ENCODE measurements at regions not wholly inside any gene's neighbourhood (a gene's known extent, or its start where the extent isn't known, plus 50 kb on each side); places are given as distances from the start of the nearest gene placed in this dataset.

DNA sequence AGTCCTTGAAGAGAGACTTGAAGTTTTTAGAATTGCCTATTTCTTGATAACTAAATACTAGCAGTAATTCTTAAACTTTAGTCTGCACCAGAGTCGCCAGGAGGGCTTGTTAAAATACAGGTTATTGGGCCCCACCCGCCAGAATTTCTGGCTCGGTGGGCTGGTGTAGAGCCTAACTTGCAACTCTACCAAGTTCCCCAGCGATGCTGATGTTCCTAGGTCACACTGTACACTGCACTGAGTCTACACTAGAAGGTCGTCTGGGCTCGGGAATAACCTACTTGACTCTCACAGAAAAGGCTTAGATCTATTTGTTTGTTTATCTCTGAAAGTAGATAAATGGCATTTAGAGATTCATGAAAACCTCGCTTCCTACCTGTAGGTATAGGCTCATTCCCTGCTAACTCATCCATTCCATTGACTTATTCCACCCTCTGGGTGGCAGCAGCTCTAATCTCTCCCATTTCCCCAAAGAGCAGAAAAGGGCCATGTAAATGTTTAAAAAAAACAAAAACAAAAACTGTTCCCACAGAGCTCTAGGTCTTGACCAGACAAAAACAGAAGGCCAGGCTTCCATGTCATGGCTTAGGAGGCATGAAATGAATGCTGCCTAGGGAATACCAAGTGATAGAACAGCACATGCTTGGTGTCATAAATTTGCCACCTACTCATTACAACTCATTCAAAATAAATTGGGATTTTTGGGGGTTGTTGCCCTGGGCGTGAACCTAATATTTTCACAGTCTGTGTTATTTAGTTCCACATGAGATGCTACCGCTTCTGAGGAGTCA, 292.1 kb downstream of the ADGB start:
- TF ChIP-seq, protein P1, sequence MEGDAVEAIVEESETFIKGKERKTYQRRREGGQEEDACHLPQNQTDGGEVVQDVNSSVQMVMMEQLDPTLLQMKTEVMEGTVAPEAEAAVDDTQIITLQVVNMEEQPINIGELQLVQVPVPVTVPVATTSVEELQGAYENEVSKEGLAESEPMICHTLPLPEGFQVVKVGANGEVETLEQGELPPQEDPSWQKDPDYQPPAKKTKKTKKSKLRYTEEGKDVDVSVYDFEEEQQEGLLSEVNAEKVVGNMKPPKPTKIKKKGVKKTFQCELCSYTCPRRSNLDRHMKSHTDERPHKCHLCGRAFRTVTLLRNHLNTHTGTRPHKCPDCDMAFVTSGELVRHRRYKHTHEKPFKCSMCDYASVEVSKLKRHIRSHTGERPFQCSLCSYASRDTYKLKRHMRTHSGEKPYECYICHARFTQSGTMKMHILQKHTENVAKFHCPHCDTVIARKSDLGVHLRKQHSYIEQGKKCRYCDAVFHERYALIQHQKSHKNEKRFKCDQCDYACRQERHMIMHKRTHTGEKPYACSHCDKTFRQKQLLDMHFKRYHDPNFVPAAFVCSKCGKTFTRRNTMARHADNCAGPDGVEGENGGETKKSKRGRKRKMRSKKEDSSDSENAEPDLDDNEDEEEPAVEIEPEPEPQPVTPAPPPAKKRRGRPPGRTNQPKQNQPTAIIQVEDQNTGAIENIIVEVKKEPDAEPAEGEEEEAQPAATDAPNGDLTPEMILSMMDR (IDR thresholded peaks at IDR 0.05), result no peak
- TF ChIP-seq POLR2A (IDR thresholded peaks at IDR 0.05), result no peak
- DNase-seq, result no peak
- H3K27ac ChIP-seq, result no peak overlapping the region
- H3K4me1 ChIP-seq, result no peaks in the 10 kb centered on the region
- H3K4me3 ChIP-seq, result no peak overlapping the region
- intact Hi-C loops (cut with DNase I; ENCODE audit: low total_unique reads), result no loop called here
- H3K27me3 ChIP-seq, result no peaks in the 10 kb centered on the region
- 81 to 88% methylated on average over 9 of the region's 9 CpGs for WGBS, 2 donors
- H3K36me3 ChIP-seq (ENCODE audit: low read depth, missing control alignments), result no peaks in the 10 kb centered on the region
- no peaks in the 10 kb centered on the region for H3K9me3 ChIP-seq

DNA sequence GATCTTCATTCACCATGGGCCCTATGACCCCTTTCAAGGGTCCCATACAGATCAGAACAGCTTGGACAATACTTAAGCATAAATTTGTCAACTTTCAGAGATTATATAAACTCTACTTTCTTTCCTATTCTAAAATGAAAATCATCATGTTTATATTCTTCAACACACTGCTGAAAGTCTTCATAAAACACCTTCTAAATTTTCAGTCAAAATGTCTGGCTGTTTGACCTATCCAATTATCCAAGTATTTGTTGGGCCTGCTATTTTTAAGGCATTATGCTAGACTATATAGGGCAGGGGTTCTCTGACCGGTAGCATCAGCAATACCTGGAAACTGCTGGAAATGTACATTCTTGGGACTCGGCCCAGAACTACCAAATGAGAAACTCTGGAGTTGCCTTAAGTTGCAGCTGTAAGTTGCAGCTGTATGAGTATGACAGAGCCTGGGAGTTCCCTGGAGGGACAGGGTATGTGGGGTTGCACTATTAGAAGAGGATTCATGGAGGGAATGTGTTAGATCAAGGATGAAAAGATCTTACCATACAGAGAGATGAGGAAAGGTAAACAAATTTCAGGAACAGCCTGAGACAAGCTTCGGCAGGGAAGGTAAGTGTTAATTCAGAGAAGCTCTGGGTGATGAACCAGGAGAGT, 293.0 kb downstream of the ADGB start:
- no peak for TF ChIP-seq POLR2A (IDR thresholded peaks at IDR 0.05)
- TF ChIP-seq, protein P1 (IDR thresholded peaks at IDR 0.05), result no peak
- DNase-seq, result no peak
- H3K9me3 ChIP-seq, result no peaks in the 10 kb centered on the region
- H3K27ac ChIP-seq, result no peak overlapping the region
- intact Hi-C loops (cut with DNase I; ENCODE audit: low total_unique reads), result no loop called here
- WGBS, 2 donors, result 97 to 98% methylated on average over 3 of the region's 3 CpGs
- no peaks in the 10 kb centered on the region for H3K36me3 ChIP-seq (ENCODE audit: low read depth, missing control alignments)
- no peak overlapping the region for H3K4me3 ChIP-seq
- H3K4me1 ChIP-seq, result no peaks in the 10 kb centered on the region
- no peaks in the 10 kb centered on the region for H3K27me3 ChIP-seq

DNA sequence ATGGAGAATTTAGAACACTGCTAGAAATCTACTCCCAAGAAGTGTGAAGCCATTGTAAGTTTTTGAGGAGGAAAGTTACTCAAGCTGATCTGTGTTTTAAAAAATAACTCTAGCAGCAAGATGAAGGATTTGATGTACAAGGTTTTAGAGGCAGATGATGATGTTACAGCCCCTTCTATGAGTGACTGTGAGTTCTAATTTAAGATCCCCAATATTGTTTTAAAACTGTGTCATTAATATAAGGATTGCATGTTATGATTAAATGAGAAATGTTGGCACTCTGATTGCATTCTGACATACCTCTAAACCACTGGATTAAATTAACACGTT, 293.5 kb downstream of the ADGB start:
- no peaks in the 10 kb centered on the region for H3K9me3 ChIP-seq
- H3K36me3 ChIP-seq (ENCODE audit: low read depth, missing control alignments), result no peaks in the 10 kb centered on the region
- 63 to 66% methylated on average over 1 of the region's 1 CpG for WGBS, 2 donors
- no peak for DNase-seq
- H3K4me1 ChIP-seq, result no peaks in the 10 kb centered on the region
- intact Hi-C loops (cut with DNase I; ENCODE audit: low total_unique reads), result no loop called here
- no peak overlapping the region for H3K4me3 ChIP-seq
- no peak overlapping the region for H3K27ac ChIP-seq
- no peak for TF ChIP-seq POLR2A (IDR thresholded peaks at IDR 0.05)
- no peaks in the 10 kb centered on the region for H3K27me3 ChIP-seq

DNA sequence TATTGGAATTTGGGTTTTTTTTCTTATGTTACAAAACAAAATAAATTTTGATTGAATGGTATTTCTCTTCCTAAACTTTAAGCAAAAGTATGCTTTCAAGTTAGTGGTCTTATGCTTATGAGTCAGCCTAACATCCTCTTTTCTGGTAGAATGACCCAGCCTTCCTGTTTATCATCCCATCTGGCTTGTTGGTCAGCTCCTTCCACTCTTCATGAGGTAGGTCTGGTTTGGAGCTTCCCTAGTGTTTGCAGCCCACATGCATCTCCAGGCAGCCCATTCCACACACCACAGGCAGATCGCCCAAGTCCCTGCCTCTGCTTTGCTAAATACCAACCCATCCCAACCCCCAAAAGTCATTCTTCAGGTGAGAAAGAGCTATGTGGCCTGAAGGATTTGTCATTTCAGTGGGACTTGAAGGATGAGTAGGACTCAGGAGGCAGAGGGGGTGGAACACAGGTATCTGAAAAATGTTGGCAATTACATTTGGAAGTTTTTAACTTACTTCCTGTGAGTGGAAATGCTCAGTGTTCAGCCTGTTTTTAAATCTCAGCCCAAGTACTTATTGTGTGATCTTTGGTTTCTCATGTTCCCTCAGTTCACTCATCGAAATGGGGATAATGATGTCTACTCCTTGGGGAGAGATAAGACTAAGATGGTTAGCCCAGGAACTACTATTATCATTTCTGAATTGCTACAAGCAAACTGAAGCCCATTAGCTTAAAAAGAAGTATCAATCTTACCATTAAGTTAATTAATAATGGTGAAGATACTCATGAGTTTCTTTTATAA, 294.0 kb downstream of the ADGB start:
- no peak overlapping the region for H3K27ac ChIP-seq
- intact Hi-C loops (cut with DNase I; ENCODE audit: low total_unique reads), result no loop called here
- TF ChIP-seq POLR2A (IDR thresholded peaks at IDR 0.05), result no peak
- TF ChIP-seq, protein P1 (IDR thresholded peaks at IDR 0.05), result no peak
- H3K4me1 ChIP-seq, result no peaks in the 10 kb centered on the region
- no peak overlapping the region for H3K4me3 ChIP-seq
- no peaks in the 10 kb centered on the region for H3K9me3 ChIP-seq
- WGBS, 2 donors, result 77 to 79% methylated on average over 2 of the region's 2 CpGs
- no peaks in the 10 kb centered on the region for H3K27me3 ChIP-seq
- DNase-seq, result no peak
- H3K36me3 ChIP-seq (ENCODE audit: low read depth, missing control alignments), result no peaks in the 10 kb centered on the region

DNA sequence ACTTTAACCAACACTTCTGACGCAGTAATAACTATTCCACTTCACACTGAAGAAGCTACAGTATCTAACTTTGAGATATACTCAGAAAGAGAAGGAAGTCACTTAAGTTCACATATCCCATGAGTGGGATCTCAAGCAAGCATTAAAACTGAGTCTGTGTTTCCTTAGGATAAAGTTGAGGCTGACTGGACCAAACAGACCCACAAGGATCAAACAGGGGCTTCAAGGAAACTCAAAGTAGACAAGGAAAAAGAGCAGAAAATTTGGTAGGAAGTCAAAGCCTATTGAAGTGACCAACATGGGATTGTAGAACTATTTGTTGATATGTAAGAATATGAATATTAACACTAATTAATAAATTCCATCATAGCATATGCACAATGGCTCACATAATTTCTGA, 294.9 kb downstream of the ADGB start:
- H3K27ac ChIP-seq, result no peak overlapping the region
- no peaks in the 10 kb centered on the region for H3K9me3 ChIP-seq
- intact Hi-C loops (cut with DNase I; ENCODE audit: low total_unique reads), result no loop called here
- no peak for DNase-seq
- no peaks in the 10 kb centered on the region for H3K4me1 ChIP-seq
- no peaks in the 10 kb centered on the region for H3K36me3 ChIP-seq (ENCODE audit: low read depth, missing control alignments)
- TF ChIP-seq, protein P1 (IDR thresholded peaks at IDR 0.05), result no peak
- no peak for TF ChIP-seq POLR2A (IDR thresholded peaks at IDR 0.05)
- H3K4me3 ChIP-seq, result no peak overlapping the region
- no peaks in the 10 kb centered on the region for H3K27me3 ChIP-seq
- WGBS, 2 donors, result 88 to 100% methylated on average over 1 of the region's 1 CpG
